HL-60/S4 treated with phorbol 12-myristate 13-acetate at 8.2 ng/mL for 4 days and 3 days (cell line): ENCODE measurements at regions not wholly inside any gene's neighbourhood (a gene's known extent, or its start where the extent isn't known, plus 50 kb on each side); places are given as distances from the start of the nearest gene placed in this dataset.

Experiments used
- in situ Hi-C: fragments of 300-500 bp; cut with MboI; formaldehyde crosslinking; loops from 2 replicates; pipeline ENCODE4 v1.15.0; 2022; ENCODE audit warnings: low sequenced_read_pairs

DNA sequence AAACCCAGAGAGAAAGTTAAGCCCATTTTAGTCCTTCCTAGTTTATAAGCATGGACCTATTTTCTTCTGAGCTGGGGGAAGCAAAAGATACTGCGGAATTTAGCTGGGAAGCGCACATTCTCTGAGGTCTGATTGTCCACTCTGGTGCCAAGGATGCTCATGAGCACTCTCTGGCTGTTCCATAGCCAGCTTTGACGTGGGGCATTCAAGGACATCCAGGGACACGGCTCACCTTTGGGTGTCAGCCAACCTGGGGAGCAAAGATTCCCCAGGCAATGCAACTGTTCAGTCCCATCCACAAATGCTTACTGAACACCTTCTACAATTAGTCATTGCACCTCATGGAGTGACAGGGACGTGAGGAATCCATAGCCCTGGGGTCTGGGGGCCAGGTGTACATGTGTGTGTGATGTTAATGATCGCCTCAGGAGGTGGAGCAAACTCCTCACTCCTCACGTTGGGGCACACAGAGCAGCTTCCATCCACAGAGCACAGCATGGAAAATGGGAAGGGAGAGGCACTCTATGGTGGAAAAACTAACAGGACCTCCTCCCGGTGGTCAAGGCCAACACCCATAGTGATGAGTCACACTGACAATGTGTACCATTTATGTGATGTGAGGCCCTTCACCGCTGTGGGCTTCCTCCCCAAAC, 67.5 kb upstream of the IGFBP3 start:
- in situ Hi-C loops = no loop called here

DNA sequence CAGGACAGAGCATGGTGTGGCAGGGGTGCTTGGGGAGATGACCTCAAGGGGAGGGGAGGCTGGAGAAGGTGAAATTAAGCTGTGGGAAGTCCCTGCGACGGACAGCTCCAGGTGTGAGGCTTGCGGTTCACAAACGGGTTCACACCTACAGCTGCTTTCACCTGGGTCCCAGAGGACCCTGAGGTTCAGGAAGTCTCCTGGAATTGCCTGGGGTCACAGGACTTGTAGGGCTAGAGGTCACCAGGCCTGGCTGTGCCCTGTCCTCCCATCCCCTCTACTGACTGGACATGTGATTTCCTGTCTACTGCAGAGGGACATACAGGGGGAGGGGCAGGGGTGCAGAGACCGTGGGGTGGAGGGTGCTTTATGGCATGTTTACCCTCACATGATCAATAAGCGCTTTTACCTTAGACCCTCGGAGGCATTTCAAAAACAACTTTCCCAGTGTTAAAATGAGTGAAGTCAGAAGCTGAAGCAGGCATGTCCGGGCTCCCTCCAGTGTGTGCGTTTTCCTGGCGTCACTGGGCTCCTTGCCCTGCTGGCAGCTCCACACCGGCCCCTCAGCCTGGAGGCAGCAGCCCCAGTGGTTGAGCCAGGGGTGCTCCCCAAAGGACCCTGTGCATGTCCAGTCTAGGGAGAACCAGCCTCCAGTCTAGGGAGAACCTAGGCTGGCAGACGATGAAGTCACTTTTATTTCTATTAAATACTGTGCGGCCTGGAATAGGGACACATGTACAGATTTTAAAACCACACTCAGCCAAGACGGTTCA, 66.6 kb upstream of the IGFBP3 start:
- in situ Hi-C loops = no loop called here

GRCh38 chr7:45986355-45987298, 65.6 kb upstream of the IGFBP3 start:
- in situ Hi-C loops = no loop called here

DNA sequence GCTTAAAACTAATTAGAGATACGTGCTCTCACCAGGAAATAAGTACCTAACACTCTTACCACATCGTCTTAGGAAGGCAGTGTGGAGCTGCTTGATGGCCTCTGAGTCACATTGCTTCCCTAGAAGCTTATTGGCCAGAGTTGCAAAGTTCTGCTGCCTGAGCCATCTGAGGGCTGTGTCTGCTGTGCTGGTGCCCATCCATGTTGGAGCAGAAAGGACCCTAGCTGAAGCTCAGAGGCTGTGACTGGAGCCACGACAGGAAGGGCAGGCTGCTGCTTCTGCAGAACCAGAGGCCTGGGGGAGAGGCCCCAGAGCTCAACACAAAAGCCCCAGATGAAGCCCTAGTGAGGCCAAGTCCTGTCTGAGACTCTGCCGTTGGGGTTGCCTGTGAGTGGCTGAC, 64.8 kb upstream of the IGFBP3 start:
- in situ Hi-C loops = no loop called here

- in situ Hi-C loops = no loop called here
Measured at GRCh38 chr7:45984386-45985295, 63.6 kb upstream of the IGFBP3 start.

- in situ Hi-C loops = no loop called here
Measured at GRCh38 chr7:45983720-45984255, 62.7 kb upstream of the IGFBP3 start.

DNA sequence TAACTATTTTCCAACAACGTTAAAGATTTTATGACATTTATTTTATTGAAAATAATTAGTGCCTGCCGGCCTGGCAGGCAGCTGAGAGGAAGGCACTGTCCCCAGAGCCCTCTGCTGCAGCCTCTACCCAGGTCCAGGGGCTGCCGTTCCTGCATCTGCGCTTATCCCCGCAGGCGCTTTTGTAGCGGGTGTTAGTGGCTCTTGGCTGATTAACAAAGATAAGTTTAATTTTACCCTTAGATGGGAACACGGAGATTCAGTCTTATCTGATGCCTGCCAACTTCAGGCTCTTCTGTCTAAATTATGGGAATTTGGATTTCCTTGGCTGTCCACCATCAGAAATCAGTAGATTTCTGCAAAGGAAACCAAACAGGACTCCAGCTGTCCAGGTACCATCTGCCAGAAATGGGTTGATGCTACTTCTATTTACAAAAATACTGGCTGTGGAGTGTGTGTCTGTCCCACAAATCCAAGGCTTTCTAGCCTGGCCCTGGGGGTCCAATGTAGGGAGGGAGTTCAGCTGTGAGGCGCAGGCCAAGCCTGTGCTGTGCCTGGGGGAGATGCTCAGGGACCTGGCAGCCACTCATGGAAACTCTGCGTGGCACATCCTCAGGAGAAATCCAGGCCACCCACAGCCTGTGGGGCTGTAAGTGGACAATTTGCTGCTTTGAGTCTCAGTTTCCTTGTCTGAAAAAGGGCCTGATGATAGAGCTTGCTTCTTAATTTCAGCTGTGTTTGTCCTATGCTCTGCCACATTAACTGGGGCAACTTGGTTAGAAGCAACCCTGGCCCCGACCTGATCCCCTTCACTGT, 62.0 kb upstream of the IGFBP3 start:
- in situ Hi-C loops = no loop called here

DNA sequence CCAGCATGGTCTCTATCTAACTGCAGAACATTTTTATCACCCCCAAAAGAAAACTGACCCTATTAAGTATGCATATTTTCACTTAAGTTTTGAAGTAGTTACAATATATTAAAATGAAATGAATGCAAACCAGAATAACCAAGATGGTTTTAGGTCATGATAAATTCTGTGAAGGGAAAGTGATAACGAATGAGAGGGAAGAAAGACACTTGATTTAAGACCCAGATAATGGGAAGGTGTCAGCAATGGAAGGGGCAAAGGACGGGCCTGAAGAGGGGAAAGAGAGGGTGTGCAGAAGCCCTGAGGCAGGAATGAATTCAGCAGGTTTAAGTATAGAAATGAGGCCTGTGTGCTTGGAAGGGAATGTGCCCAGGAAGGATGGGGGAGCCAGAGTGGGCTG, 61.1 kb upstream of the IGFBP3 start:
- in situ Hi-C loops = no loop called here

- in situ Hi-C loops = no loop called here
Measured at GRCh38 chr7:45980973-45981372, 59.9 kb upstream of the IGFBP3 start.

DNA sequence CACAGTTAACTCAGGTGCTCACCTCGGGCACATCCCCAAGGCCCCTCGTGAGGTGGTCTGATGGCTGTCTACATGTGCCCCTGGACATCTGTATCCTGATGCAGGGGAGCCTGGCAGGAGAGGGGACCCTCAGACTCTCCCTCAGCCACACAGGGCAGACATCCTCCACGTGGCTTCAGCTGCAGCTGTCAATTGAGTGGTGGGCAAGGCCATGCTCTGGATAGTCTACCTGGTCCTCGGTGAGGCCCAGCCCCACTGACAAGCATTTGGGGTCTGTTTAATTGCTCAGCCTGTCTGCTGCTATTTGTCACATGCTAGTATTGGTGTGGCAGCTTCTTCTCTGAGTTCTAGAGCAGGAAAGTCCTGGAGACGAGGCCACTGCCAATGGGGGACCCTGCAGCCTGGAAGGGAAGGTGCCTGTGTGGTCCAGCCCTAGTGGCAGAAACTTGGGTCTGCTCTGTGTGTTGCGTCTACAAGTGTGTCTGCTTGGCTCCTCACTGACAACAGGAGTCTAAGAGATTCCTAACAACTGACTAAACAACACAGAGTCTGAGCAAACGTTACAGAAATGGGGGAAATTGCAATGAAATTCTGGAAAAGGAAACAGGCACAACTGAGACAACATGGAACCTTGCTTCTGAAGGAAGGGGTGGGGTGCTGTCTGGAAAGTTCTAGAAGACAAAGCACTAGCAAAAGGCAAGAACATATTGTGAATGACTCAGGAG, 59.3 kb upstream of the IGFBP3 start:
- in situ Hi-C loops = no loop called here

DNA sequence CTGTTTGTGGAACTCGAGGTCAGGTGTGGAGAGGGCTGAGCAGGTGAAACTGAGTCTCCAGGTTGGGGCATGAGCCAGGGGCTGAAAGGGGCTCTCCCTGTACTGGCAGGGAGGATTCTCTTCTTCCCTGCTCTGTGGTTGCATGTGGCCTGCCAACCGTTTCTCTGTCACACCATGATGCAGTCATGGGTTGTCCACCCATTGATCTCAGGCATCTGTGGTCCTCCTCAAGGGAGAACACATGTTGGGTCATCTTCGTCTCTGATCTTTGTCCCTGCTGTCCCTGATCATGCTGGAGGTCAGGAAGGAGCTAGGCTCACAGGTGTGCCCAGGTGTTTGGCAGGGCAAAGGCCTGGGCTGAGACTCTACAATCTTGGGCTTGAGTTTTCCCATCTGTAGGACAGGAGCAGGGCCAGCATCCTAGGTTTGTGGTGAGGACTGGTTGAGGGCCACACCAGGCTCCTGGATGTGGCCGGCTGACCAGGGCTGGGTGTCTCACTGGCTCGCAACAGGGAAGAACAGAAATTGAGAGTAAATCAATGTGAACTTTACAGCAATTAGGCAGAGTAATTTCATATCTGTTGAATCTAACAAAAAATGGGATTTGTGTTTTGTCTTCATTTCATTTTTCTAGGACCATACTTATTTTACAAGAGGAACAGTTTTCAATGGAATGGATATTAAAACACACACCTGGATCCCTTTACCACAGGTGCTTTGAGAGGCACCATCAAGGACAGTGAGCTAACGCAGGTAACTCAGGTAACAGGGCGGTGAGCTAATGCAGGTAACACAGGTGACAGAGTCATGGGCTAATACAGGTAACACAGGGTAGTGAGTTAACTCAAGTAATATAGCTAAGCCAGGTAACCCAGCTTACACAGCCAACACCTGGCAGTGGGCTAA, 58.5 kb upstream of the IGFBP3 start:
- in situ Hi-C loops = no loop called here

DNA sequence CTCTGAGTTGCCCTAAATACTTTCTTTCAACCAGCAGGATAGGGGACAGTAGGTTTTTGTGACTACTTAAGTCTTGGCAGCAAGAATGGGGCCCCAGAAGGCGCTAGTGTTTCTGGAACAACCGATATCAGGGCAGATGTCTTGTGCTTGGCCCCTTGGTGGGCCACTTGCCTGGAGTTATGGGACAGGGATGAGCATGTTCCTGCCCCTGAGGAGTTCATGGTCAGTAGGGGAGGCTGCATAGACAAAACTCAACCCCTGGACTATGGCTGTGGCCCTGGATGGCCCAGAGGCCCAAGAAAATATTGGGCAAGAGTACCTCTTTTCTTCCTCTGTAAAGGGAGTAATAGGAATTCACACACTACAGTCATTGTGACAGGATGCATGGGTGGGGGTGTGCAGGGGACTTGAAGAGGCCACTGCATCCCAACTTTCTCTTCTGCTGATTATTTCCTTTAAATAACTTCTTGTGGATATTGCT, 57.7 kb upstream of the IGFBP3 start:
- in situ Hi-C loops = no loop called here

DNA sequence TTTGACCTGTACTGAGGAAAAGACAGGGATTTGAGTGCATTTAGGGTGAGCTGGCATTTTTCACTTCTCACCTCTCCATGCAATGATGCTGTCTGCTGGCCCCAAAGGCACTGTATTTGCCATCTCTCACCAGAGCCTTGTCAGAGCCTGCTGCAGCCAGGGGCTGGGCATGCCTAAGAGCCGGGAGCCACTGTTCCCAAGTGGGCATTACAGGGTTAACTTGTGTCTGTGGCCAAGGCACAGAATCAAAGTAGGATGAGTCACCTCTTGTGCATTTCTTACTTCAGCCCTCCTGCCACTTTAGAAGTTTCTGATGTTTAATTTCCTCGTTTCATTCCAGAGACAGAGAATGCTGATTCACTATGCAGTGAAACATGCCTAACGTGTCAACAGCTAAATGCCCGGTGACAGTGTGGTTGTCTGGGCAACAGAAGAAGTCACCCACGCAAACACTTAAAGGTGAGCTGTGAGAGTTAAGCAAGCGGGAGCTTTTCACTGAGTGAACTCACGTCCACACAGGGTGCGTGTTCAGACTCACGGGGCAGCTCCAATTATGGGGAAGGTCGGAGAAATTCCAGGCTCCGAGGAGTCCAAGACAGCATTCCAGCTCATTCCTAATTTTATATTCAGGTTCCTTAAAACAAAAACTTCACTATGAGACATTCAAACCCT, 57.1 kb upstream of the IGFBP3 start:
- in situ Hi-C loops = no loop called here

GRCh38 chr7:45977256-45977780, 56.2 kb upstream of the IGFBP3 start:
- in situ Hi-C loops = no loop called here

DNA sequence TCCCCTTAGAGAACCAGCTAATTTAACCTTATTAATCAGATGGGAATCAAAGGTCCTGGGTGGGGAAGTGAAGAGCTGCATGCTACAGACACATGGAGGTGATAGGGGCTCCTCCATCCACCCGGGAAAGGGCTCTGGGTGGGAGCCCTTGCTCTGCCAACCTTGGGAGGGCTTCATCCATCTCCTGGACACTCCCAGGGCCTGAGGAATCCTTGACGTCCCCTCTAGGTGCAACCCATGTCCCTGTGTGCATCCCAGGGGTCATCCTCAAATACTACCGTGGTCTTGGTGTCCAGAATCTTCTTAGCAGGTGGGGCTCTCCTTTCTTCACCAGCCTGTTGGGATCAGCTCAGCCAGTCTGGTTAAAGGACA, 55.4 kb upstream of the IGFBP3 start:
- in situ Hi-C loops = no loop called here

DNA sequence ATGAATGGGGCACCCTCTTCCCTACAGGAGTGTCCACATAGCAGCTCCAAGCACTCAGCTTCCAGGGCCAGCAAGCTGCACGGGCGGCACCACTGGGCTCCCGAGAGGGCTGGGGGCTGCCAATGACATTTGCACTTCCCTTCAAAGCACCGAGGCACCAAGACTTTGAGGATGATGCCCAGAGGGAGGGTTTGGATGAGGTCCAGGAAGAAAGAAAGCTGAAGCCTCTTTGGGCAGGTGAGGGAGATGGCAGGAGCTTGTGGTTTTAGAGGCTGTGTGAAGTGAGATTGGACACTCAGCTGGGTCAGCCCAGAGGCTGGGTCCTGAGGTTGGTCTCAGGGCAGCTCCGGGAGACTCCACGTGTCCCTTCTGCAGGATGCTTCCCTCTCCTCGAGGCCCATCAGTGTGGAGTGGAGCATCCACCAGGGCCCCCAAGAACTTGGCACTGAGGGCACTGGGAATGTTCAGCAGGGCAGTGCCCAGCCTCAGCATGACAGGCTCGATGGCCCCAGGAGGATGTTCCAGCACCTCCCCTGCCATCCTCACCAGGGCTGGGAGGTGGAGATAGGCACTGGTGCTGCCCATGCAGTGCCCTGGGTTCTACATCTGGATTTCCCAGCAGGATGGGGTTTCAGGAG, 54.9 kb upstream of the IGFBP3 start:
- in situ Hi-C loops = no loop called here
